ENCODE measurements at regions not wholly inside any gene's neighbourhood (a gene's known extent, or its start where the extent isn't known, plus 50 kb on each side); places are given as distances from the start of the nearest gene placed in this dataset.
"Not testable (repeated sequence)": the region's sequence is repeated elsewhere in the genome, so short reads cannot be mapped to it uniquely, and the experiment has no call there.

DNA sequence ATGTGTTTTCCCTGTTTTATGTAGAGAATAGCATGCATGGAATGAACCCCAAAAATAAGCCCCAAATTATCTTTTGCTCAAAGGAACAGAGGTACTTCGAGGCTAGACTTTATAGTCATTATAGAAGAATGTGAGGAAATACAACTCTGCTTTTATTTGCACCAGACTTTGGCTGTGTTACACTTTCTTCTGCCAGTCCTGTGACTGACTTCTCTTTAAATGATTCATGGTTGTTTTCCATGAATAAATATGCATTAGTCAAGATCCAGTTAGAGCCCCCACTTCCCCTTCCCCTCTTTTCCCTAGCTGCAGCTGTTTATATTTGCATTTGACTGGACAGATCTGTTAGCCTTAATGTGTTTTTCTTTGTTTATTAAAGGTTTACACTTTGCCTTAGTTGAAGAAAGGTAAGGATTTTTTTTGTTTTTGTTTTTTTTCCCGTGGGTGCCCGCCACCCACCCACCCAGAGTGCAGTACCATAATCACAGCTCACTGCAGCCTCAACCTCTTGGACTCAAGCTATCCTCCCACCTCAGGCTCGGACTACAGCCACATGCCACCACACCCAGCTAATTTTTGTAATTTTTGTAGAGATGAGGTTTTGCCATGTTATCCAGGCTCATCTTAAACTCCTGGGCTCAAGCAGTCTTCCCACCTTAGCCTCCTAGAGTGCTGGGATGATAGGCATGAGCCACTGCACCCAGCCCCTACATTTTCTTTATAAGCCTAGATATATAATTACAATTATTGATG, 152.6 kb downstream of the CYB561 start:
- no peak for DNase-seq

DNA sequence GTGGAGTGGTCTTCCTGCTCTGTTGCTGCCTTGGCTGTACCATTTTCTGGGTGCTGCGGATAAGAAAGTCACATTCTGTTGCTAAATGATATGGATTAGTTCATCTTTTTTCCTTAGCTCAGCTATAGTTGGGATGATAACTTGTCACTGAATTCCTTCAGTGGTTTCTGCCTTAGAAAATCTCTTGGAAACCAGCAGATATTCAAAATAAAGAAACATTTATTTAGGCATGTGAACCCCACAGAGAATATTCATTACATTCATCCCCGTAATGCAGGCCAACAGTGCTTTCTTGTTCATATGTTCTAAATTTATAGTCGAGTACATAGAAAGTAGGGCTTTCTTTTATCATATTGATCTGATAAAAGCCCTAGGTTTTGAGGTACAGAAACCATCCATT, 151.3 kb downstream of the CYB561 start:
- DNase-seq = no peak

DNA sequence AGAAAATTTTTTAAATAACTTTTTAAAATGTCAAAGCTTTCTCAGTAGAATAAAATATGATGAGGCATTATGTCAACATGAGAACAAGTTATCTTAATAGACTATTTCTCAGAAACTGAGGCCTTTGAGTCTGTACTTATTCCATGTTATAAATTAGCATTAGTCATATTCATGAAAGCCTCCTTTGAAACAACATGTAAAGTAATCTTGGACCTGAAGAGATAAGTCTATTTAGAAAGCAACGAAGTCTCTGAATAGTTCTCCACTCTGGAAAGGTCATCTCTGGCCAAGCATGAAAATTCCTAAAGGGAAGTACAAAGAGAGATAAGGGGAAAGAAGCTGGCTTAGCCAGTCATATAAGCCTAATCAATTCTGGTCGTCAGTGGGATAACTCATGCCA, 150.8 kb downstream of the CYB561 start:
- no peak for DNase-seq

DNA sequence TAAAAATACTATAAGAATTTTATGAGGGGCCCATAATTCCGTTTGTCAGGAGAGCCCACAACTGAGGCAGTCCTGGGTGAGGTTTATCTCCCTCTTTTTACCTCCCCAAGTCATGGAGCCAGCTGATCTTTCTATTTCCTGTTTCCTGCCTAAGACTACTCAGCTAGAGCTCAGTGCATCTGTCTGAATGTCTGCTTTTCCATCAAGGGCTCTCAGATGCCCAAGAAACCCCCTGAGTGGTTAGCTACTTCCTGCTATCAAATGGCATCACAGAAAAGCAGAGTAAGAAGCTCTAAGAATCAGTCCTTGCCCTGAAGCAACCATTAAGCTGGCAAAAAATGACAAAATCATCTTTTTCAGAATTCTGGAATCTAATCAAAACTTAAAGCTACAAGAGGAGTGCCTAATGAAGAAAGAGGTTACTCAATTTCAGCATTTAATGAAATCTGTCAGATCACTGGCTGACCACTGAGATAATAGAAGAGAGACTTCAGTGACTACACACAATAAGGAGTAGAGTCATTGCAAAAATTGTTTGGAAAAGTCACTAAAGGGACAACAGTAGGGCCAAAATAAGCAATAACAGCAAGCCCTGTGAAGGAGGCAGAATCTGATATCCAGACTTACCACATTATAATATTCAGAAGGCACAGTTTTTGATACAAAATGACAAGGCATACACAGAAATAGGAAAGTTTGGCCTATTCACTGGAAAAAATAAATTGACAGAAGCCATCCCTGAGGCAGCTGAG, 150.1 kb downstream of the CYB561 start:
- no peak for DNase-seq

DNA sequence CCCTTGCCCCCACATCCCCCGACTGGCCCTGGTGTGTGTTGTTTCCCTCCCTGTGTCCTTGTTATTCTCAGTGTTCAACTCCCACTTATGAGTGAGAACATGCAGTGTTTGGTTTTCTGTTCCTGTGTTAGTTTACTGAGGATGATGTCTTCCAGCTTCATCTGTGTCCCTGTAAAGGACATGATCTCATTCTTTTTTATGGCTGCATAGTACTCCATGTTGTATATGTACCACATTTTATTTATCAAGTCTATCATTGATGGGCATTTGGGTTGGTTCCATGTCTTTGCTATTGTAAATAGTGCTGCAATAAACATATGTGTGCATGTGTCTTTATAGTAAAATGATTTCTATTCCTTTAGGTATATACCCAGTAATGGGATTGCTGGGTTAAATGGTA, 147.2 kb downstream of the CYB561 start:
- not testable (repeated sequence) for DNase-seq

DNA sequence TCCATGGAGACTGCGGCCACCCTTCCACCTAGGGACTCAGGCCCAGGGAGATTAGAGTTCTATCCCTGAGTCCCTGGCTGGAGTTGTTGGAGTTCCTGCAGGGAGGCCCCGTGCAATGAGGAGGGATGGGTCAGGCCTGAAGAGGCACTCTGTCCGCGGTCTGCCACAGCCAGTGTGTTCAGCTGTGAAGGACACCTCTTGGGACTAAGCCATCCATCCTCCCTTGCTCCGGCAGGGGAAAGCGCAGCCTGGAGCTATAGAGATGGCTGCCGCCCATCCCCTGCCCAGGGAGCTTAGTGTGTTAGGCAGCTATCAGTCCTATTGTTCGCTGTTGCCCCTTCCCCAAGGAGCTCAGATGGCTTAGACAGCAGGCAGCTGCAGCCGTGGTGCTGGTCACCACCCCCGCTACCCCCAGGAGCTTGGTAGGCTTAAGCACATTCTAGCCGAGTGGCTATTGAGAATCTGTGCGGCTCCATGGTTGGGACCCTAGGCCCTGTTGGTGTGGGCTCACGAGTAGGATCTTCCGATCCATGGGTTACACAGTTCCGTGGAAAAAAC, 141.3 kb downstream of the CYB561 start:
- DNase-seq = no peak

DNA sequence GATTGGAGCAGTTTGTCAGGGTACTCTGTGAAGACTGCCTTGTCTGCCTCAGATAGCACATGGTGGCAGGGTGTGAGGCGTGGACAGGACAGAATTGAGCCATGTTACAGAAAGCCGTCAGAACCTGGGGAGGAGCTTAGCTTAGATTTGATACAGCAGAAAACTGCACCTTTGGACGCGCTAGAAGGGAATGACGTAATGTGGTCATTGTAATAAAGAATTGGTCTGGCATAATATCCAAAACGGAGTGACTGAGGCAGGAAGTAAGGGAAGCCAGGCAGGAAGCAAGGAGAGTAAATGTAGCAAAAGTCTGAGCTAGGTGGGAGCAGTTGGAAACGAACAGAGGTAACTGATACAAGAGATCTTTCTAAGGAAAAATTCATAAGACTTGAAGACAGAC, 140.2 kb downstream of the CYB561 start:
- DNase-seq = no peak

DNA sequence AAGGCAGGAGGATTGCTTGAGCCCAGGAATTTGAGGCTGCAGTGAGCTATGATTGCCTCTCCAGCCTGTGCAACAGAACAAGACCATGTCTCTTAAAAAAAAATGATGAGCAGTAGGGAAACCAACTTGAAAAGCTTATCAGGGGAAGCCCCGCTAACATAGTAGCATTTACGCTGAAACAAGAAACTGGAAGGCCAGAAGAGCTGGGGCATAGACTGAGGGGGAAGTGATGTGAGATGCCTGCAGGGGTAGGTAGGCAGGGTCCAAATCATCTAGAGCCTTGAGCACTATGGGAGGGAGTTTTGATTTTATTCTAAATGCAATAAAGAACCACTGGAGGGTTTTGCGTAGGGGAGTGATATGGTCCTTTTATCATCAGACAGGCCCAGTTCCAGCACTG, 139.3 kb downstream of the CYB561 start:
- no peak for DNase-seq

DNA sequence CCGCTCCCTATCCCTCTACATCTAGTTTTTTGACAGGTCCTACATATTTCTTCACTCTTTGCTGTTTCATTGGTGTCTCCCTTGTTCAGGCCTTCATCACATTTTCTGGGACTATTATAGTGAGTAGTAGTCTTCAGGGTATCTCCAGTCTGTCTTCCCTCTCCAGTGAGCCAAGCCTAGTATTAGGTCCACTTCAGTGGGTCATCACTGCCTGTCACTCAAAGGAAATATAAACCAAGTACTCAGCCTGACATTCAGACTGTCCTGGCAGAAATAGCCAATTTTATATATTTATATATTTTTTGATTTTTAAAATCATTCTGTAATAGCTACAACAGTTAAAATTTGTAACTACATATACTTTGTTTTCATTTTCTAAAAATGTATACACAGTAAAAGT, 137.8 kb downstream of the CYB561 start:
- no peak for DNase-seq

DNA sequence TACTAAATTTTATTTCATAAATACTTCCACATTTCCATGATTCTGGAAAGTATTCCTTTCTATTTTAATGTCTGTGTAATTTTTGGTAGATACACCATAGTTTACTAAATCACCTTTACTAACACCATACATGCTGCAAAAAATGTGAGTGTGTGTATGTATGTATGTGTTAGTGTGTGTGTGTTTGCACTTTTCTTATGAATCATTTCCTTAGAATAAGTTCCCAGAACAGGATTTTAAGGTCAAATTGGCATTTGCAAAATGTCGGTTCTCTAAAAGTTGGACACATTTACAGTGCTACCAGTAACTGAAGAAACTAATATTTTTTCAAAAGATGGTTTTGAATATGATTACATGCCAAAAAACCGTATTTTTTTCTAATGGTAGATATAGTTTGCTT, 137.1 kb downstream of the CYB561 start:
- DNase-seq = no peak

DNA sequence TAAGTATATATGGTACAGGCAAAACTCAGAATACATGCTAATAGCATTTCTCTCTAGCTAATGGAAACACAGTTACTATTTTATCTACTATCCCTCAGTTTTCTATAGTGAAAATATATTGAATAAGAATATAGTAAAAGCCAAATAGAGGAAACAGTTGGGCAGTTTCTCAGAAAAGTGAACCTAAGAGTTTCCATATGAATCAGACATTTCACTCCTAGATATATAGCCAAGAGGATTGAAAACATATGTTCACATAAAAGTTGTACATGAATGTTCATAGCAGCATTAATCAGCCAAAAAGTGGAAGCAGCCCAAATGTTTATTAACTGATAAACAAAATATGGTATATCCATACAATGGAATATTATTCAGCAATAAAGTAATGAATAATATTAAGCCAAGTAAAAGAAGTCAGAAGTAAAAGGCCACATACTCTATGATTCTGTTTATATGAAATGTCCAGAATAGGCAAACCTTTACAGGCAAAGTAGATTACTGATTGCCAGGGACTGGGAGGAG, 134.6 kb downstream of the CYB561 start:
- no peak for DNase-seq

DNA sequence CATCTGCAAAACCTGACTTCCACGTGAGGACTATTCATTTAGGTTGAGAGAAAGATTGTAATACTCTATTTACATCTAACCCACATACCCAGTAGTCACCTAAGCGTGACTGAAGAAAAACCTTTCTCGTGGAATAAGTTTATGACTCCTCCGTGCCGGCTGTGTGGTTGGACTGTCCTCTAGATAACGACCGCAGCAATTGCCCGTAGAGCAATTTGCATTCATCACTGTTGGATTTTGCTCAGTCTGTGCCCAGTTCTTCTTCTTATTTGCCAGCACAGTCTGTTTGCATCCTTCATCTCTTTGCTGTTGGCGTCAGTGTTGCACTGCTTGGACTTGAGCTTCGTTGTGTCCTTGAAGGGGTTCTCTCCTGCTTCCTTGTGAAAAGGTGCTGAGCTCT, 131.3 kb downstream of the CYB561 start:
- no peak for DNase-seq

DNA sequence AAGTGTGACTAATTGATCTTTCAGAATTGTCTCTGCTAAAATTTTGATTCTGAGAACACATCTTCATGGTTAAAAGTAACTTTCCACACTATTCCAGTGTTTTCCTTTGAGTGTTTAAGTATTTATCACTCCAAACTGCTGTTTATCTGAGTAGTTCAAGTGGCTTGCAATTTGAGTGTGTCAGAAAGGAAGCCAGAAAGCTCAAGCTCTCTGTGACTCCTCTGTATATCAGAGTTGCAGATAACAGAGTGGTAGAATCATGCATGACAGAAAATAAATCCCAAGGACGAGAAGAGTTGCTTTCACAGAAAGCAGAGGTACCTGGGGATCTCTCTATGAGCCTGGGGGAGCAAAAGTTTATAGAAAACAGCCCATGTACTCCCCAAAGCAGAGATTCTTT, 130.0 kb downstream of the CYB561 start:
- no peak for DNase-seq

DNA sequence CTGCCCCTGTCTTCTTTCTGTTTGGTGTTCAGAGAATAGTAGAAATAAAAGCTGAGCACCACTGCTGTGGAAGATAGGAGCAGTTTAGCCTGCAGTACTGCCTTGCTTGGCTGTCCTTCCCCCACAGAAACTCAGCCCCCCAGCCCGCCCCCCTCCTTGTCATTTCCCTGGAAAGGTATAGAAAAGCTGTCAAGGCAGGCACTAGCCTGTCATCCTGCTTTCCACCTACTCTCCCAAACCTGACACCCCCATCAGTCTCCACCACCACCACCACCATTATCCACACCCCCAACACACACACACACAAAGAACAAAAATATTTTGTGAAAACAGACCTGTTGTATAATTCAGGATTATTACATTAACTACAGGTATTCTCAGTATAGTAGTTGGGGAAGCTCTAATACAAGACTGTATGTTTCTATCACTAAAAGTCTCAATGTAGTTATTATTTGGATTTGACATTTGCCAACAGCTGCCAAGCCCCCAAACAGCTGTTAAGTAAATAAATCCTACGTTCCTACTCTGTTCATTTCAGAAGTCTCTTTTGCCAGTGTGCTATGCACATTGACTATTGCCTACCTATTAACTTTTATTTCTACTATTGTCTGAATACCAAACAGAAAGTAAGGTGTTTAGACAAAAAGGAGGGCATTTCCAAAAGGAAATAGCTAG, 128.8 kb downstream of the CYB561 start:
- no peak for DNase-seq

DNA sequence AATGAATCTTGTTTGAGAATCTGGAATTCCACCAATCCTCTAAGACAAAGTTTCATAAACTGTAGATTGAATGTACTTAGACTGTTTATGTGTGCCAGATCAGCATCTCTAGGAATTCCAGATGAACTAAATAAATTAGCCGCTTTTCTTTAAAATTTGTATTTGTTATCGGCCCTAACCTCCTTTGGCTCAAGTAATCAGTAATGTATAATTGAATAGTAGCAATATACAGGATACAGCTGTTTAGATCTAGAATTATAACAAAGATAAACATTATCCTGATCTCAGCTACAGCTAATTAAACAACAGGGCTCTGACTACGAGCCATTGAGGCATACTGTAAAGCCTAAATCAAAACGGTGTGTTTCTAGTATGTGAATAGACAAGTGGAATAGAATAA, 120.3 kb downstream of the CYB561 start:
- DNase-seq = no peak

DNA sequence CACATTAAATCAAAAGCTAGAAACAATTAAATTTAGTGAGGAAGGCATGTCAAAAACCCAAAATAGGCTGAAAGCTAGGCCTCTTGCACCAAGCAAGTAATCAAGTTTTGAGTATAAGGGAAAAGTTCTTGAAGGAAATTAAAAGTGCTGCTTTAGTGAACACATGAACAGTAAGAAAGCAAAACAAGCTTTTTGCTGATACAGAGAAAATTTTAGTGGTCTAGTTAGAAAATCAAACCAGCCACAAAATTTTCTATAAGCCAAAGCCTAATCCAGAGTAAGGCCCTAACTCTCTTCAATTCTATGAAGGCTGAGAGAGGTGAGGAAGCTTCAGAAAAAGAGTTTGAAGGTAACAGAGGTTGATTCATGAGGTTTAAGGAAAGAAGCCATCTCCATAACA, 116.2 kb downstream of the CYB561 start:
- DNase-seq = no peak

DNA sequence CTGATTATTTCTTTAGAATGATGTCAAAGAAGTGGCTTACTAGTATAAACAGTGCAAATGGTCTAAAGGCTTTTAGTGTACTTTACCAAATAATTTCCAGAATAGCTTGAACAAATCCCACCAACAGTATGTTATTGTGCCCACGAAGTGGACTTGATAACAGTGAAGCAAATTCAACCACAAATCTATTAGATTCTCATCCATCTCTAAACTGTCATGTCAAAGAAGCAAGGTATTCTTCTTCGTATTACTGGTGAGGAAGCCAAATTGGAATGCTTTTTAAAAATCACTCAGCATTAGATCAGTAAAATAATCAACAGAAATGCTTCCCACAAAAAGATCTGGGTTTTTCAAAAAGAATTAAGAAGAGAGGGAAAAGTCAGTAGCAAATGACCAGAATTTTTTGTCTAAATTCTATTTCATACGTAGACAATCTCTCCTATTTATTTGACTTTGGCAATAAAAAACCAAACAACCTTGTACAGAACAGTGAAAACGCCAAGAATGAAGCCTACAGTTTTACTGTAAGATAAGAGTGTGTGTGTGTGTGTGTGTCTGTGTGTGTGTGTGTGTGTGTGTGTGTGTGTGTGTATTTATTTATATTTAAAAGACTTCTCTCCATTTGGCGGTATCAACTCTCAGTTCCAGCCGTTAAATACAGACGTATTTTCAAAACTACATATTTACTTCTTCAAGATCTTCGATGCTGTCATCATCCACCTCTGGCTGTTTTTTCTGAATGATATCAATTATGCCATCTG, 114.6 kb downstream of the CYB561 start:
- no peak for DNase-seq

DNA sequence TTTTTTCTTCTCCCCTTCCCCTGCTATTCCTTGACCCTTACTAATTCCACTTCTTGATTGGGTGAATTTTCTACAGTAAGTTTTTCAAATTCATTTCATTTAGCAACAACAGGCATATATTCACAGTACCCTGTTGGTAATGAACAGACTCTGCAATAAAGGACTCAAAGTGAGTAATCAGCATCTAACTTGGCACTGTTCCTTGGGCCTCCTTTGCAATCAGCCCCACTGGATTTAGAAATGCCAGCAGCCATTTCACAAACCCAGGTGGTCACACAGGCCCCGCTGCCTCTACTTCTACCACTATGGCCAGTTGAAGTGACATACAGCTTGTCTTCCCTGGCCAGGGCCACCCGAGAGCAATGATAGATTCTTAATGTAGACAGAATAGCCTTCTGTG, 113.8 kb downstream of the CYB561 start:
- DNase-seq = no peak

DNA sequence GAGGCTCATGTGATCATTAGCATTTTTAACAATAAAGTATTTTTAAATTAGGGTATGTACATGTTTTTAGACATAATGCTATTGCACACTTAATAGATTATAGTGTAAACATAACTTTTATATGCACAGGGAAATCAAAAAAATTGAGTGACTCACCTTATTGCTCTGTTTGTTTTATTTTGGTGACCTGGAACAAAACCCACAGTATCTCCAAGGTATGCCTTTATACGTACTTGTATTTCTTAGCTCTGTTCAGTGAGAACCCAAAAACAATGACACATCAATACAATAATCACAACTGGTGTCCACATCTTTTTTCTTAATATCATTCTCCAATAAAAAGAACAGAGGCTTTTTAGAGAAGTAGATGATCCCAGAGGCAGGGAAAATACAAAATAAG, 112.2 kb downstream of the CYB561 start:
- no peak for DNase-seq

DNA sequence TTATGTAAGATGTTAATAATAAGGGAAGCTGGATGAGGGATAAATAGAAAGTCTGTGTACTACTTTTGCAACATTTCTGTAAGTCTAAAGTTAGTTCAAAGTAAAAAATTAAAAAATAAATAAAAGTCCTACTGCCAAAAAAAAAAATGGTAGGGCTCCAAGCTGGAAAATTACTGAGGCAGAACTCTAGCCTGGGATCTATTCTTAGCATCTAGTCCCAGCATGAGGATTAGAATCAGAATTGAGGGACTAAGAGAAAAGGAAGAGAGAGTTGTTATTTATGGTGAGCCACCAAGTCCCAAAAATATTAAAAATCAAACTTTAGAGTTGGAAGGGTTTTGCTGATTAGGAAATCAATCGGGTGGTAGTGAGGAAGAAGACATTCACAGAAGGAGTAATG, 110.3 kb downstream of the CYB561 start:
- DNase-seq = no peak

DNA sequence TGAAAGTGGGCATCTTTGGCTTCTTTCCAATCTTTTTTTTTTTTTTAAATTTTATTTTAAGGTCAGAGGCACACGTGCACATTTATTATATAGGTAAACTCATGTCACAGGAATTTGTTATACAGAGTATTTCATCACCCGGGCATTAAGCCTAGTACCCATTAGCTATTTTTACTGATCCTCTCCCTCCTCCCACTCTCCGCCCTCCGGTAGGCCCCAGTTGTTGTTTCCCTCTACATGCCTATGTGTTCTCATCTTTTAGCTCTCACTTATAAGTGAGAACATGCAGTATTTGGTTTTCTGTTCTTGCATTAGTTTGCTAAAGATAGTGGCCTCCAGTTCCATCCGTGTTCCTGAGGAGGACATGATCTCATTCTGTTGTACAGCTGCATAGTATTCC, 108.5 kb downstream of the CYB561 start:
- DNase-seq = no peak

DNA sequence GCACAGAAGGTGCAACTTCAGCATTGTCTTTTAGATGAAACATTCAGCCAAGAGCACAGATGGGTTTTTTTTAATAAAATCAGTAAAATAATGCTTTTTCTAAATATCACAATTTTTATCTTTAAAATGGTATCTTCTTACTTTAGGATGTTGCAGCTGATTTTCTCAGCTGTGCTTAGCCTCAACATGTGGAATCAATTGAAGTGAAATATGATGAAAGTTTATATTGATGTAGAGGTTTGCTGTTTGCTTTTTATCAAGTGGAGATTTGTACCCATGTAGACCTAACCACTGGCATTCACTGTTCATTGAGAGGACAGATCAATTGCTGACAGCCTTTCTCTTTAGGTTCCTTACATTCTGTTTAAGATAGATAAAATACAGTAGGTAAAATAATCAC, 107.8 kb downstream of the CYB561 start:
- DNase-seq = no peak
